ENCODE measurements at regions not wholly inside any gene's neighbourhood (a gene's known extent, or its start where the extent isn't known, plus 50 kb on each side); places are given as distances from the start of the nearest gene placed in this dataset.

- no peak for TF ChIP-seq ZBED4 (CRISPR knock-in tag; IDR thresholded peaks at IDR 0.05; ENCODE audit: borderline replicate concordance)
These were observed 56.8 kb upstream of the ERRFI1 start (continued) for GRCh38 chr1:8082945-8083344.

- BruUV-seq (replicated peaks), result no TSS peak
- 34% methylated on average over 6 of the region's 6 CpGs for WGBS (ENCODE audit: low lambda C conversion rate)
- Histone ChIP-seq H3K27ac (ENCODE audit: extremely low read length, insufficient read depth, low read length) (peak overlapping the region; percentile 31), H3K9me3 (ENCODE audit: low read length) (no peaks in the 10 kb centered on the region), H3K4me2 (ENCODE audit: low read depth, low read length) (peak overlapping the region; percentile 71), H3K4me3 (replicated peaks in 1 of 3; ENCODE audit: insufficient read depth in 1 of 3, low read depth in 2 of 3, low read length in 3 of 3) (peak overlapping the region; percentile 23 to 47 (median 36); a peak in 5 of 6 replicates), H2AFZ (ENCODE audit: low read length) (no peak overlapping the region), H3K79me2 (ENCODE audit: insufficient read depth, low read length) (peaks cover 13% of the 10 kb centered on the region), H3K9ac (ENCODE audit: insufficient read depth, low read depth, low read length) (peak overlapping the region; percentile 63), H3K4me1 (ENCODE audit: insufficient read depth, low read length) (peaks cover 96% of the 10 kb centered on the region), H3K27me3 (ENCODE audit: control insufficient read depth in 1 of 2, insufficient read depth in 2 of 2, low read length in 2 of 2) (no peaks in the 10 kb centered on the region), H4K20me1 (ENCODE audit: insufficient read depth, low read length) (no peaks in the 10 kb centered on the region), H3K36me3 (replicated peaks in 1 of 2; ENCODE audit: control insufficient read depth in 1 of 2, insufficient read depth in 2 of 2, low read length in 2 of 2) (no peaks in the 10 kb centered on the region)
- FAIRE-seq (no peak), DNase-seq (ENCODE audit: low spot score) (peak; percentile 51), ATAC-seq (no peak)
- POLR2A ChIA-PET, result interaction anchor here (1.0 to 4.2 kb wide), 10 partner anchors 16 to 112 kb away, joined by 4 to 37 read pairs (median 14); partner anchors contain the start of gene ERRFI1
- in situ Hi-C loops (cut with HindIII; ENCODE audit: extremely low pct_ligation_motif_present, low pct_unique_long_range_greater_than_20kb), result no loop called here
- peak; percentile 48; the same call in 1 of the 2 replicates for TF ChIP-seq ZBTB33 (CRISPR knock-in tag; IDR thresholded peaks at IDR 0.05)
- TF ChIP-seq MED1 (CRISPR knock-in tag; IDR thresholded peaks at IDR 0.05), result peak; percentile 26; the same call in 1 of the 2 replicates
- TF ChIP-seq MED13 (CRISPR knock-in tag; IDR thresholded peaks at IDR 0.05), result no peak
- peak; percentile 86 for TF ChIP-seq TEAD3 (CRISPR knock-in tag; optimal IDR thresholded peaks at IDR 0.05; ENCODE audit: borderline replicate concordance)
- TF ChIP-seq ZNF329 (CRISPR knock-in tag; IDR thresholded peaks at IDR 0.05; ENCODE audit: low read depth), result no peak
- TF ChIP-seq RBFOX2 (IDR thresholded peaks at IDR 0.05; ENCODE audit: low read depth, low read length), result 0 out of 2 replicates have a peak, but pooled peaks have one; percentile 11
- peak; percentile 87 to 94 for TF ChIP-seq MAFK (conservative IDR thresholded peaks at IDR 0.05 in 1 of 2, IDR thresholded peaks at IDR 0.05 in 1 of 2; ENCODE audit: low read length in 2 of 2)
- TF ChIP-seq MTERF4 (CRISPR knock-in tag; IDR thresholded peaks at IDR 0.05), result 0 out of 2 replicates have a peak, but pooled peaks have one; percentile 33
- no peak for TF ChIP-seq SIX4 (CRISPR knock-in tag; IDR thresholded peaks at IDR 0.05)
- TF ChIP-seq SOX6 (IDR thresholded peaks at IDR 0.05), result no peak
- 0 out of 2 replicates have a peak, but pooled peaks have one; percentile 25 for TF ChIP-seq SOX6 (CRISPR knock-in tag; IDR thresholded peaks at IDR 0.05)
- 0 out of 2 replicates have a peak, but pooled peaks have one; percentile 8 for TF ChIP-seq BCL6 (CRISPR knock-in tag; IDR thresholded peaks at IDR 0.05)
- TF ChIP-seq EZH2 (conservative IDR thresholded peaks at IDR 0.05; ENCODE audit: low read depth, low read length), result no peak
- TF ChIP-seq SAP130 (CRISPR knock-in tag; IDR thresholded peaks at IDR 0.05; ENCODE audit: low read depth), result peak; percentile 24; the same call in 1 of the 2 replicates
- TF ChIP-seq CREB1 (IDR thresholded peaks at IDR 0.05), result peak; percentile 25; the same call in 1 of the 2 replicates
- TF ChIP-seq CREB1 (CRISPR knock-in tag; IDR thresholded peaks at IDR 0.05), result no peak
- TF ChIP-seq FOSL2 (CRISPR knock-in tag; IDR thresholded peaks at IDR 0.05), result peak; percentile 83
- TF ChIP-seq MAFF (IDR thresholded peaks at IDR 0.05; ENCODE audit: low read depth, low read length), result peak; percentile 86
- intact Hi-C loops (cut with micrococcal nuclease; ENCODE audit: unreplicated experiment), result loop anchor here (5.0 kb wide), 1 partner anchor 51 kb away; the partner anchor contains the start of gene ERRFI1
- CTCF ChIA-PET (ENCODE audit: low intra/inter-chr PET ratio, low total read pairs), result no interaction called here
These were observed 52.1 kb upstream of the ERRFI1 start for GRCh38 chr1:8078176-8078671.
